Mucosa of descending colon (tissue), 3 donors: ENCODE measurements at regions not wholly inside any gene's neighbourhood (a gene's known extent, or its start where the extent isn't known, plus 50 kb on each side); places are given as distances from the start of the nearest gene placed in this dataset.
A peak's percentile ranks its signal among the peaks of the same experiment; 100 is the strongest.

Experiments
- ATAC-seq: fragments of 200-7000 bp; cut with Tn5 transposase; one replicate; pipeline ENCODE4 v1.9.1; 2020; ENCODE audit warnings: mild to moderate bottlenecking, moderate library complexity
- DNase-seq, 3 donors: peaks; one replicate each; pipeline ENCODE4 v3.0.0-alpha.2; 2020
- H3K36me3 ChIP-seq: fragments of 200-600 bp; one replicate; pipeline ENCODE4 v1.8.0; 2021; ENCODE audit warnings: low read depth, mild to moderate bottlenecking
- H3K4me1 ChIP-seq: fragments of 200-600 bp; one replicate; pipeline ENCODE4 v1.8.0; 2021; ENCODE audit warnings: low read depth, mild to moderate bottlenecking
- H3K4me3 ChIP-seq: fragments of 200-600 bp; one replicate; pipeline ENCODE4 v1.8.0; 2021; ENCODE audit warnings: mild to moderate bottlenecking
- H3K9me3 ChIP-seq: fragments of 200-600 bp; one replicate; pipeline ENCODE4 v1.8.0; 2021; ENCODE audit warnings: mild to moderate bottlenecking
- intact Hi-C, 2 donors: fragments of 100-400 bp; cut with DNase I in 1 of 2; cut with micrococcal nuclease in 1 of 2; formaldehyde crosslinking; loops; one replicate each; pipeline versions ENCODE4 v1.11.0 to v1.11.1; 2022; cut with DNase I, micrococcal nuclease
- TF ChIP-seq, protein P1 (sequence below): fragments of 200-600 bp; IDR thresholded peaks from one replicate; pipeline ENCODE4 v1.8.0; 2022; ENCODE audit warnings: antibody characterized with exemption, mild to moderate bottlenecking
- donor health status: DM: no; HTN: no; CAD: no; lungs with moderate emphysema.
- donor health status: DM: no; HTN: no; CAD: no.
- donor health status: DM: no; HTN: yes; CAD: no.

DNA sequence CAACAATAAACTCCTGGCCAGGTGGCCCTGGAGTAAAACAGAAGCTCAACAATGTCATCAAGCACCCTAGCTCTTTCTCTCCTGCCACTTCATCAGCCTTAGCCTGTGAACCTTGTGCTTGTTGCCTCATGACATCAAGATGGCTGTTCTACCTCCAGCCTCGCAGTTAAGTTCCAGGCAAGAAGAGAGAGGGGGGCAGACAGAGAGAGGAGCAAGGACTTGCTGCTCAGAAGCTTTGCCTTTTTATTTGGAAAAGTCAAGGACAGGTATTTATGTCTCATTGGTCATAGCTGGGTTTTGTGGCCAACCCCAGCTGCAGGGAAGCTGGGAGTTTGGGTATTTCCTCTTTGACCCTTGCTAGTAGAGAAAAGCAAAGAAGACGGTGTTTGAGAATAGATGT lies 60.3 kb upstream of the GADD45A start:
- Histone ChIP-seq H3K4me3 (no peak overlapping the region), H3K36me3 (no peaks in the 10 kb centered on the region), H3K9me3 (no peaks in the 10 kb centered on the region), H3K4me1 (no peaks in the 10 kb centered on the region)
- DNase-seq = no peak
- TF ChIP-seq, protein P1, sequence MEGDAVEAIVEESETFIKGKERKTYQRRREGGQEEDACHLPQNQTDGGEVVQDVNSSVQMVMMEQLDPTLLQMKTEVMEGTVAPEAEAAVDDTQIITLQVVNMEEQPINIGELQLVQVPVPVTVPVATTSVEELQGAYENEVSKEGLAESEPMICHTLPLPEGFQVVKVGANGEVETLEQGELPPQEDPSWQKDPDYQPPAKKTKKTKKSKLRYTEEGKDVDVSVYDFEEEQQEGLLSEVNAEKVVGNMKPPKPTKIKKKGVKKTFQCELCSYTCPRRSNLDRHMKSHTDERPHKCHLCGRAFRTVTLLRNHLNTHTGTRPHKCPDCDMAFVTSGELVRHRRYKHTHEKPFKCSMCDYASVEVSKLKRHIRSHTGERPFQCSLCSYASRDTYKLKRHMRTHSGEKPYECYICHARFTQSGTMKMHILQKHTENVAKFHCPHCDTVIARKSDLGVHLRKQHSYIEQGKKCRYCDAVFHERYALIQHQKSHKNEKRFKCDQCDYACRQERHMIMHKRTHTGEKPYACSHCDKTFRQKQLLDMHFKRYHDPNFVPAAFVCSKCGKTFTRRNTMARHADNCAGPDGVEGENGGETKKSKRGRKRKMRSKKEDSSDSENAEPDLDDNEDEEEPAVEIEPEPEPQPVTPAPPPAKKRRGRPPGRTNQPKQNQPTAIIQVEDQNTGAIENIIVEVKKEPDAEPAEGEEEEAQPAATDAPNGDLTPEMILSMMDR = no peak
- ATAC-seq = no peak
- intact Hi-C loops = no loop called here

DNA sequence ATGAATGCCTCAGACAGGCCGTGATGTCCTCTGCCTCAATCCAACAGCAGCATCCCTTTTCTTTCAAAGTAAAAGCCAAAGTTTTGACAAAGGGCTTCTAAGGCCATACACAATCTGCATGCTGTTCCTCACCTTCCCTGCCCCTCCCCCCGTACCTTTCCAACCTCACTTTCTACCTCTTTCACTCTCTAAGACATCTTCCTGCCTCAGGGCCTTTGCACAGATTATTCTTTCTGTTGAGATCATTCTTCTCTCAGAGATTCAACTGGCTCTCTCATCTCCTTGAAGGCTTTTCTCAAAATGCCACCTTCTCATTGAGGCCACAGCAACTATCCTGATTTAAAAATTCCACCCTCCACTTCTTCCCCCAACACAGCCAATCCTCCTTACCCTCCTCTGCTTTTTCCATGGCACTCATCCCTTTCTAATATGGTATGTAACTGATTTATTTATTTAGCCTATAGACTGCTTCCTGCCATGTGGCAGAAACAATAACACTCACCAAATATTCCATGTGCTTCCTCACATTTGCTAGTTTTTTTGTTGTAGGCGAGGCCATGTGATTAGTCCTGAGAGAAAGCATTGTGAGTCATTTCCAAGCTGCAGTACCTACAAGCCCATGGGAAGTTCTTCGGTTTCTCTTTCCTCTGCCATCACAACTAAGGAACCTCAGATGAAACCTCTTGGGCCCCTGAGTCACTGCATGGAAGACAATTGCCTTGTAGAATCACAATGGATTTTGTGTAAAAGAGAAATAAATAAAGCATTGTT lies 58.7 kb upstream of the GADD45A start:
- H3K4me3 ChIP-seq = no peak overlapping the region
- intact Hi-C loops = no loop called here
- peaks cover 5% of the 10 kb centered on the region for H3K4me1 ChIP-seq
- no peaks in the 10 kb centered on the region for H3K9me3 ChIP-seq
- H3K36me3 ChIP-seq = no peaks in the 10 kb centered on the region
- ATAC-seq (peak; percentile 81), DNase-seq (no peak)
- TF ChIP-seq, protein P1 = no peak

DNA sequence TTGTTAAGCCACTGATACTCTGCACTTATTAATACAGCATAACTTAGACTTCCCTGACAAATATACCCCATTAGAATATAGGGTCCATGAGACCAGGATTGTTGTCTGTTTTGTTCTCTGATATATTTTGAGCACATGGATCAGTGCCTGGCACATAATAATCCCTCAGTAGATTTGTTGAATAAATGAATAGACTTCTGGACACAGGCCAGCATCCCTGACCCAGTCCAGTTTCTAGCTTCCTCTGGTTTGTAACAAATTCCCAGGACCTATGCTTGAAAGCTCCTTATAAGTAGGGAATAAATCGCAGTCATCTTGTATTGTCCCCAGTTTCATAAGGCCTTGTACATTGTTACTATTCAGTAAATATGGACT lies 58.2 kb upstream of the GADD45A start:
- intact Hi-C loops = no loop called here
- peaks cover 7% of the 10 kb centered on the region for H3K4me1 ChIP-seq
- TF ChIP-seq, protein P1 = no peak
- H3K9me3 ChIP-seq = no peaks in the 10 kb centered on the region
- DNase-seq (no peak), ATAC-seq (no peak)
- H3K4me3 ChIP-seq = no peak overlapping the region
- H3K36me3 ChIP-seq = no peaks in the 10 kb centered on the region

DNA sequence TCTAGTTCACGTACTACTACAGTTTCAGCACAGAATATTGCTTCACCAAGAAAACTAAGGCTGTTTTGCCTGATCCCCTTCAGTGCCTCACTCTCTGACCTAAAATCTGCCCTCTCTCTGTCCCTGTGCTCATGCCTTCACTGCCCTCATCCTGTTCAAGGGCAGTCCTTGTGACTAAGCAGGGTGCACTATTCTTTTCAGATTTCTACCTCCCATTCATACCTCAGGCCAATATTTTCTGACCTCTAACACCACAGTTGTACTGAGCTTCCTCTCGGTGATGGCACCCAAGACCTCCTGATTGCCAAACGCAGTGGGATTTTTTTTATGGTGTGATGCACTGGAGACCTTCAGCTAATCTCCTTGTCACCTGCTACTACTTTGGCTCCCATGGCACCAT lies 57.7 kb upstream of the GADD45A start:
- Histone ChIP-seq H3K36me3 (no peaks in the 10 kb centered on the region), H3K4me1 (peaks cover 12% of the 10 kb centered on the region), H3K9me3 (no peaks in the 10 kb centered on the region), H3K4me3 (no peak overlapping the region)
- no peak for DNase-seq
- TF ChIP-seq, protein P1 = no peak
- no peak for ATAC-seq
- intact Hi-C loops = no loop called here

DNA sequence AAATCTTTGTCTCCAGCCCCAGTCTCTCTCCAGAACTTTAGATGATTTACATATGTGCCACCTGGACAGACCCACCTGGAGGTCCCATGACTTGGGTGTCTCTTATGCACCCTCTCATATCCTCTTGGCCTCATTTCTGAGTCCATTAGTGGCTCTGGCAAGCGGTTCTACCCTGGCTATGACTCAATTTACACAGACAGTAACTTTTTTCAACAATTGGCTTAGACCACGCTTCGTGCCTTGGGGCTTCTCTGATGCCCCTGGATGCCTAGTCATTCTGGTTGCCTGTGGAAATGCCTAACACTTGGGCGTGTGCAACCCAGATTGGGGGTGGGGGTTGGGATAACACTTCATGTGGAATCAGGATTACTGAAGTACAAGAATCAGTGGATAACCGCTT lies 57.1 kb upstream of the GADD45A start:
- Histone ChIP-seq H3K9me3 (no peaks in the 10 kb centered on the region), H3K36me3 (no peaks in the 10 kb centered on the region), H3K4me3 (no peak overlapping the region), H3K4me1 (peaks cover 15% of the 10 kb centered on the region)
- ATAC-seq (no peak), DNase-seq (no peak)
- TF ChIP-seq, protein P1 = no peak
- intact Hi-C loops = no loop called here
